GM12872 (cell line): ENCODE measurements at regions not wholly inside any gene's neighbourhood (a gene's known extent, or its start where the extent isn't known, plus 50 kb on each side); places are given as distances from the start of the nearest gene placed in this dataset.

ENCODE experiments used
- TF ChIP-seq, protein P1 (sequence below): IDR thresholded peaks from 3 replicates; pipeline ENCODE4 v1.5.1; 2011; ENCODE audit warnings: low read depth, mild to moderate bottlenecking, low read length, moderate library complexity; ENCODE audit not compliant: insufficient read depth

- TF ChIP-seq, protein P1, sequence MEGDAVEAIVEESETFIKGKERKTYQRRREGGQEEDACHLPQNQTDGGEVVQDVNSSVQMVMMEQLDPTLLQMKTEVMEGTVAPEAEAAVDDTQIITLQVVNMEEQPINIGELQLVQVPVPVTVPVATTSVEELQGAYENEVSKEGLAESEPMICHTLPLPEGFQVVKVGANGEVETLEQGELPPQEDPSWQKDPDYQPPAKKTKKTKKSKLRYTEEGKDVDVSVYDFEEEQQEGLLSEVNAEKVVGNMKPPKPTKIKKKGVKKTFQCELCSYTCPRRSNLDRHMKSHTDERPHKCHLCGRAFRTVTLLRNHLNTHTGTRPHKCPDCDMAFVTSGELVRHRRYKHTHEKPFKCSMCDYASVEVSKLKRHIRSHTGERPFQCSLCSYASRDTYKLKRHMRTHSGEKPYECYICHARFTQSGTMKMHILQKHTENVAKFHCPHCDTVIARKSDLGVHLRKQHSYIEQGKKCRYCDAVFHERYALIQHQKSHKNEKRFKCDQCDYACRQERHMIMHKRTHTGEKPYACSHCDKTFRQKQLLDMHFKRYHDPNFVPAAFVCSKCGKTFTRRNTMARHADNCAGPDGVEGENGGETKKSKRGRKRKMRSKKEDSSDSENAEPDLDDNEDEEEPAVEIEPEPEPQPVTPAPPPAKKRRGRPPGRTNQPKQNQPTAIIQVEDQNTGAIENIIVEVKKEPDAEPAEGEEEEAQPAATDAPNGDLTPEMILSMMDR: no peak
These were observed 286.2 kb upstream of the ACVR2A start for GRCh38 chr2:147558620-147559019.

DNA sequence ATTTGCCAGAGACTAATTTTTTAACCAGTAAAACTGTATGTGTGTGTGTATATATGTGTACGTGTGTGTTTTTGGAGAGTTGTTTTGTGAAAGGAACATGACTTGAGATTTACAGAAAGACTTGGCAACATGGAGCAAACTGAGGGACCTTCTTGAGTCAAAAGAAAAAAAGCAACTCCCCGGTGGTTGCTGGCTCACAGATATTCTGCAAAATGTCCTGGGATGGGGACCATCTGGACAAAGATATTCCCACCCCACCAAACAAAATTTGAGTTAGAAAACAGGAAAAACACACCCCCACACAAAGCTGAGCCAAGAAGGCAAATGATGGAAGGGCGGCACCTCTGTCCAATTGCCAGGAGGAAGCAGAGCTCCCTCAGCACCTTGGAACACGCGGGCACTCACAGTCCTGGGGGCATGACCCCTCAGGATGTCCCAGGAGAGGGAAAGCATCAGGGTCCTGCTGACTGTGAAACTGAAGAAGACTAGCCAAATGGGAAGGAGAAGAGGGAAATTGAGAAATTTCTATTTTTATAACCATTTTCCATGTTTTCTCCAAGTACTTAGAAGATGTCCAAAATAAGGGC is 290.2 kb upstream of the ACVR2A start:
- TF ChIP-seq, protein P1: no peak

DNA sequence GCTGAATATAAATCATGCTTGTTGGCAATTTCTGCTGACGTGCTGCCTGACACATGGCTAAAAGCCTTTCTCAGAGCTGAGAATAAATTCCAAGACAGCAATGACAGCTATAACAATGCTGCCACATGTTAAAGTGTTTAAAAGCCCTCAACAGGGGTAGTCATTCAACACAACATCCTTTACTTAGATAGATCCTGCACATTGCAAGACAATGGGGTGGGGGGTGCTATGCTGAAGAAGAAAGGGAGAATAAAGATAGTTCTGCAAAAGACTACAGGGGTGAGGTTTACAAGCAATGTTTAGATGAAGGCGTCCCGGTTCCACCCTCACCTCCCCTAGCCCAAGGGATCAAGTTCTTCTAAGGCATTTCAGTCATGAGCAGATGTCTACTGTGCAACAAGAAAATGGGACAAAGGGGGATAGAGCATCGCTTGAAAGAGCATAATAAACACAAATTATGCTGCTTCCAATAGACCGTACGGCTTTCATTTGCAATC is 291.0 kb upstream of the ACVR2A start:
- TF ChIP-seq, protein P1: no peak

DNA sequence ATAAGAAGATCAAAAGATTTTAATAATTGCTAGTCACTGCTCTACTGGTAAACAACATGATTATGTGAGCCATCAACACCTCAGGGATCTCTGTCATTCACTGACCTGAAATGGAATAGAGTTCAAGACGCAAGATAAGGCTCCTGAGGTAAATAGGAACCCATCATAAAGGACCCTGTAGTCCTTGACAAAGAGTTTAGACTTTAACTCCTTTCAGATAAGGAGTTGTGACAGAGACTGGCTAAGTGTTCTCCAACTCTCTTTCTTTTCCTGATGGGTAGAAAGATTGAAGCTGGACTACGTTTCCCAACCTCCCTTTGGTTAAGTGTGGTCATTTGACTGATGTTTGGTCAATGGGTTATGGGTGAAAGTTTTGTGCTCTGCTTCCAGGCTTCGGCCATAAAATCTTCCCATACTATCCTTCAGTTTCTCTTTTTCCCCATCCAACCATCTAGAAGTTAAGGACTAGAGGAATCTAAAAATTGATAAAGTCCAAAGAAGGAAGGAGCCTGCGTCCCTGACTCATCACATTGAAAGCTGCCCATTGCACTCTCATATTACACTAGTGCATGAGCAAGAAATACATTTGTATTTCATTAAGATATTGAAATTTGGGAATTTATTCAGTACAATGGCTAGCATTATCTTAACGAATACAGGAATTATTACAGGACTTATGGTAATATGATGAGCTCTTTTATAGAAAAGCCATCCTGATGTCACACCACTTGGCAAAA is 293.7 kb upstream of the ACVR2A start:
- TF ChIP-seq, protein P1: no peak

- TF ChIP-seq, protein P1: no peak
These were observed 295.8 kb upstream of the ACVR2A start for GRCh38 chr2:147549054-147549453.

GRCh38 chr2:147548451-147548850 is 296.4 kb upstream of the ACVR2A start:
- TF ChIP-seq, protein P1: no peak

DNA sequence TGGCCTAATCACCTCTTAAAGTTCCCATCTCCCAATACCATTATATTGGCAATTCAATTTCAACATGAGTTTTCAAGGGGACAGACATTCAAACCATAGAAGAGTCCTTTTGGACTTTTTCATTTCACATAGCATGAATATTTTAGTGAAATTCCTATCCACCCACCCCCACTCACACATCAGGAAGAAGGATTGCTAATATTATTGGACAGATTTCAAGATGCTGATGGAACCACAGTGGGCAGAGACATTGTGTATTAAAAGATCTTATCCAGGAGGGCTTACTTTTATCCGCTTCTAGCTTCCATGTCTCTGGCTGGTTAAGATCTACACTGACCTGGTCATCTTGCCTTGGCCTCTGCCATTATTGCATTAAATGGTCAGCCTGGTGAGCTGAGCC is 297.4 kb upstream of the ACVR2A start:
- TF ChIP-seq, protein P1: no peak
